HEK293 (cell line): ENCODE measurements at regions not wholly inside any gene's neighbourhood (a gene's known extent, or its start where the extent isn't known, plus 50 kb on each side); places are given as distances from the start of the nearest gene placed in this dataset.

ENCODE experiments used
- CTCF ChIP-seq: fragments of 450-650 bp; formaldehyde crosslinking; IDR thresholded peaks from 2 replicates; pipeline ENCODE4 v1.5.1; 2016; ENCODE audit warnings: missing biosample characterization, missing genetic modification characterization
- GLI2 ChIP-seq: fragments of 450-650 bp; formaldehyde crosslinking; IDR thresholded peaks from 2 replicates; pipeline ENCODE4; 2017; ENCODE audit warnings: missing biosample characterization, missing genetic modification characterization, low read depth, borderline replicate concordance
- MYNN ChIP-seq: fragments of 450-650 bp; formaldehyde crosslinking; IDR thresholded peaks from 2 replicates; pipeline ENCODE4 v1.5.1; 2016; ENCODE audit warnings: missing biosample characterization, missing genetic modification characterization, borderline replicate concordance
- PRDM2 ChIP-seq: fragments of 450-650 bp; formaldehyde crosslinking; IDR thresholded peaks from 2 replicates; pipeline ENCODE4 v1.5.1; 2016; ENCODE audit warnings: missing biosample characterization, missing genetic modification characterization, borderline replicate concordance
- WT1 ChIP-seq: fragments of 450-650 bp; formaldehyde crosslinking; IDR thresholded peaks from 2 replicates; pipeline ENCODE4 v1.5.1; 2016; ENCODE audit warnings: missing biosample characterization, missing genetic modification characterization
- YY1 ChIP-seq: fragments of 450-650 bp; formaldehyde crosslinking; IDR thresholded peaks from 2 replicates; pipeline ENCODE4 v1.5.1; 2018; ENCODE audit warnings: missing biosample characterization, missing genetic modification characterization
- ZNF211 ChIP-seq: fragments of 450-650 bp; formaldehyde crosslinking; IDR thresholded peaks from 2 replicates; pipeline ENCODE4 v1.5.1; 2016; ENCODE audit warnings: low read depth, missing biosample characterization, missing genetic modification characterization
- ZNF274 ChIP-seq, 2 experiments: fragments of 200-500 bp in 1 of 2; fragments of 450-650 bp in 1 of 2; sonication (Bioruptor generic) in 1 of 2; formaldehyde crosslinking in 1 of 2; IDR thresholded peaks; 2 replicates each; pipeline versions ENCODE4 v1.5.1 to v1.6.1; 2014 to 2016; ENCODE audit warnings: borderline replicate concordance in 1 of 2, inconsistent platforms in 1 of 2, low read length in 1 of 2, missing biosample characterization in 1 of 2, missing genetic modification characterization in 1 of 2
- ZNF292 ChIP-seq: fragments of 450-650 bp; formaldehyde crosslinking; IDR thresholded peaks from 2 replicates; pipeline ENCODE4 v1.5.1; 2016; ENCODE audit warnings: low read depth, missing biosample characterization, missing genetic modification characterization, borderline replicate concordance
- ZNF558 ChIP-seq: fragments of 450-650 bp; formaldehyde crosslinking; IDR thresholded peaks from 2 replicates; pipeline ENCODE4 v1.5.1; 2016; ENCODE audit warnings: missing biosample characterization, missing genetic modification characterization
- ZNF830 ChIP-seq: fragments of 450-650 bp; IDR thresholded peaks from 2 replicates; pipeline ENCODE4 v1.5.0; 2018; ENCODE audit warnings: missing biosample characterization, missing genetic modification characterization, low read depth, mild to moderate bottlenecking, moderate library complexity

- TF ChIP-seq ZNF211 (tag by site-specific recombination): no peak
- TF ChIP-seq CTCF: no peak
- TF ChIP-seq ZNF830 (tag by site-specific recombination): no peak
- TF ChIP-seq GLI2 (tag by site-specific recombination): no peak
- no peak for TF ChIP-seq YY1
- TF ChIP-seq PRDM2 (tag by site-specific recombination): no peak
- TF ChIP-seq ZNF292 (tag by site-specific recombination): no peak
- no peak for TF ChIP-seq ZNF558
- TF ChIP-seq MYNN: no peak
- no peak for TF ChIP-seq ZNF274 (IDR thresholded peaks at IDR 0.05; ENCODE audit: low read length)
- TF ChIP-seq ZNF274 (tag by site-specific recombination; IDR thresholded peaks at IDR 0.05; ENCODE audit: borderline replicate concordance): no peak
- no peak for TF ChIP-seq WT1 (tag by site-specific recombination)
These were observed 600.8 kb downstream of the CPS1 start for GRCh38 chr2:211157211-211157610.
